Smooth muscle cell (in vitro differentiated cells): ENCODE measurements at regions not wholly inside any gene's neighbourhood (a gene's known extent, or its start where the extent isn't known, plus 50 kb on each side); places are given as distances from the start of the nearest gene placed in this dataset.

ENCODE experiments used
- DNase-seq: peaks from one replicate; lab custom pipeline; 2025; ENCODE audit not compliant: unreplicated experiment; lab: John Stamatoyannopoulos, UW
- H2AFZ ChIP-seq: fragments of 200-600 bp; sonication (generic); 2 replicates; pipeline ENCODE4 v1.6.0; 2016; ENCODE audit warnings: antibody characterized with exemption, low read depth, mild to moderate bottlenecking
- H3F3A ChIP-seq: fragments of 200-600 bp; sonication (generic); 2 replicates; pipeline ENCODE4 v1.6.0; 2017; ENCODE audit warnings: antibody characterized with exemption, low read depth
- H3K27ac ChIP-seq: fragments of 200-600 bp; sonication (generic); 2 replicates; pipeline ENCODE4 v1.5.1; 2016; ENCODE audit warnings: low read depth, mild to moderate bottlenecking
- H3K27me3 ChIP-seq: fragments of 200-600 bp; sonication (generic); 2 replicates; pipeline ENCODE4 v1.6.1; 2016; ENCODE audit warnings: low read depth, mild to moderate bottlenecking
- H3K36me3 ChIP-seq: fragments of 200-600 bp; sonication (generic); 2 replicates; pipeline ENCODE4 v1.5.1; 2016; ENCODE audit warnings: low read depth
- H3K4me1 ChIP-seq: fragments of 200-600 bp; sonication (generic); 2 replicates; pipeline ENCODE4 v1.5.1; 2016; ENCODE audit warnings: low read depth
- H3K4me2 ChIP-seq: fragments of 200-600 bp; sonication (generic); 2 replicates; pipeline ENCODE4 v1.6.0; 2016; ENCODE audit warnings: mild to moderate bottlenecking
- H3K4me3 ChIP-seq: fragments of 200-600 bp; sonication (generic); 2 replicates; pipeline ENCODE4 v1.5.1; 2016; ENCODE audit warnings: mild to moderate bottlenecking
- H3K79me2 ChIP-seq: fragments of 200-600 bp; sonication (generic); 2 replicates; pipeline ENCODE4 v1.6.0; 2016; ENCODE audit warnings: low read depth, mild to moderate bottlenecking
- H3K9ac ChIP-seq: fragments of 200-600 bp; sonication (generic); 2 replicates; pipeline ENCODE4 v1.6.0; 2016; ENCODE audit warnings: low read depth
- H3K9me3 ChIP-seq: fragments of 200-600 bp; sonication (generic); replicated peaks from 2 replicates; pipeline ENCODE4 v1.5.1; 2016; ENCODE audit warnings: low read depth
- H4K20me1 ChIP-seq: fragments of 200-600 bp; sonication (generic); 2 replicates; pipeline ENCODE4 v1.6.0; 2016; ENCODE audit warnings: low read depth
- CTCF ChIP-seq: fragments of 200-600 bp; sonication (generic); IDR thresholded peaks from 2 replicates; pipeline ENCODE4 v1.5.1; 2017; ENCODE audit warnings: borderline replicate concordance, mild to moderate bottlenecking, antibody characterized with exemption; ENCODE audit not compliant: insufficient read depth, poor library complexity, severe bottlenecking
- WGBS: methylation state at CpG from one replicate; pipeline ENCODE4 v1.1.7; 2016; ENCODE audit warnings: low lambda C conversion rate; 5-methylcytosine and 5-hydroxymethylcytosine counted together

GRCh38 chr5:32852976-32853375 is 141.9 kb downstream of the NPR3 start:
- H2AFZ ChIP-seq = no peak overlapping the region
- no peaks in the 10 kb centered on the region for H4K20me1 ChIP-seq
- no peaks in the 10 kb centered on the region for H3F3A ChIP-seq
- WGBS = 50% methylated on average over 1 of the region's 1 CpG
- H3K9me3 ChIP-seq = no peaks in the 10 kb centered on the region
- peaks cover 12% of the 10 kb centered on the region for H3K4me1 ChIP-seq
- no peaks in the 10 kb centered on the region for H3K27me3 ChIP-seq
- H3K27ac ChIP-seq = no peak overlapping the region
- DNase-seq = no peak
- H3K36me3 ChIP-seq = no peaks in the 10 kb centered on the region
- H3K9ac ChIP-seq = no peak overlapping the region
- no peak for TF ChIP-seq CTCF
- no peak overlapping the region for H3K4me2 ChIP-seq
- no peak overlapping the region for H3K4me3 ChIP-seq
- no peaks in the 10 kb centered on the region for H3K79me2 ChIP-seq

GRCh38 chr5:32854473-32854872 is 143.4 kb downstream of the NPR3 start:
- Histone ChIP-seq H3K9ac (no peak overlapping the region), H3K4me2 (no peak overlapping the region), H3K9me3 (no peaks in the 10 kb centered on the region), H3K79me2 (no peaks in the 10 kb centered on the region), H3K4me1 (peaks cover 12% of the 10 kb centered on the region), H3K27me3 (no peaks in the 10 kb centered on the region), H3K4me3 (no peak overlapping the region), H3K36me3 (no peaks in the 10 kb centered on the region), H2AFZ (no peak overlapping the region), H3F3A (no peaks in the 10 kb centered on the region), H3K27ac (no peak overlapping the region), H4K20me1 (no peaks in the 10 kb centered on the region)
- TF ChIP-seq CTCF = no peak
- DNase-seq = no peak

GRCh38 chr5:32859211-32859641 is 148.1 kb downstream of the NPR3 start:
- H3K36me3 ChIP-seq = no peaks in the 10 kb centered on the region
- no peak overlapping the region for H3K4me3 ChIP-seq
- H3K9ac ChIP-seq = no peak overlapping the region
- no peak for TF ChIP-seq CTCF
- no peak overlapping the region for H3K27ac ChIP-seq
- no peak for DNase-seq
- H4K20me1 ChIP-seq = no peaks in the 10 kb centered on the region
- H3K9me3 ChIP-seq = no peaks in the 10 kb centered on the region
- H3K4me1 ChIP-seq = no peaks in the 10 kb centered on the region
- H2AFZ ChIP-seq = no peak overlapping the region
- no peaks in the 10 kb centered on the region for H3F3A ChIP-seq
- no peaks in the 10 kb centered on the region for H3K27me3 ChIP-seq
- no peaks in the 10 kb centered on the region for H3K79me2 ChIP-seq
- no peak overlapping the region for H3K4me2 ChIP-seq

- no peak for DNase-seq
- no peaks in the 10 kb centered on the region for H3K4me1 ChIP-seq
- no peak overlapping the region for H3K4me3 ChIP-seq
These were observed 154.4 kb downstream of the NPR3 start for GRCh38 chr5:32865475-32865874.

More at GRCh38 chr5:32865475-32865874, 154.4 kb downstream of the NPR3 start:
- Histone ChIP-seq H3K79me2 (no peaks in the 10 kb centered on the region), H3K4me2 (no peak overlapping the region), H3K9me3 (no peaks in the 10 kb centered on the region), H3K27ac (no peak overlapping the region), H3K9ac (no peak overlapping the region), H3K27me3 (no peaks in the 10 kb centered on the region), H2AFZ (no peak overlapping the region), H3K36me3 (no peaks in the 10 kb centered on the region), H3F3A (no peaks in the 10 kb centered on the region), H4K20me1 (no peaks in the 10 kb centered on the region)
- WGBS = 82% methylated on average over 5 of the region's 5 CpGs
- no peak for TF ChIP-seq CTCF
